HEK293 (cell line): ENCODE measurements at regions not wholly inside any gene's neighbourhood (a gene's known extent, or its start where the extent isn't known, plus 50 kb on each side); places are given as distances from the start of the nearest gene placed in this dataset.
"Not testable (repeated sequence)": the region's sequence is repeated elsewhere in the genome, so short reads cannot be mapped to it uniquely, and the experiment has no call there.

ENCODE experiments used
- CTCF ChIA-PET: fragments of 350-600 bp; formaldehyde crosslinking; extraction: SDS; loops from one replicate; lab custom pipeline; 2021; ENCODE audit warnings: antibody characterized with exemption; lab: Yijun Ruan, JAX
- POLR2A ChIA-PET: fragments of 300-600 bp; formaldehyde crosslinking; extraction: SDS; loops from one replicate; lab custom pipeline; 2020; ENCODE audit warnings: antibody characterized with exemption, inconsistent platforms; lab: Yijun Ruan, JAX
- H3K27ac ChIP-seq: fragments of 200-500 bp; sonication (Bioruptor generic); 2 replicates; pipeline ENCODE4 v1.5.1; 2014; ENCODE audit warnings: low read depth, low read length, control low read depth, inconsistent platforms; ENCODE audit errors: extremely low read depth
- H3K36me3 ChIP-seq, 2 experiments: fragments of 200-500 bp in 1 of 2; sonication (Bioruptor generic) in 1 of 2; 1 replicate in 1 of 2; 2 replicates in 1 of 2; pipeline ENCODE4 v1.5.1; 2014 to 2017; ENCODE audit warnings: inconsistent platforms in 2 of 2, low read length in 2 of 2; ENCODE audit not compliant: control insufficient read depth in 2 of 2, insufficient read depth in 1 of 2
- H3K4me1 ChIP-seq: fragments of 200-500 bp; sonication (Bioruptor generic); 2 replicates; pipeline ENCODE4 v1.5.1; 2014; ENCODE audit warnings: mild to moderate bottlenecking, low read length, inconsistent platforms; ENCODE audit not compliant: control insufficient read depth, insufficient read depth
- H3K4me3 ChIP-seq: 2 replicates; pipeline ENCODE4 v1.5.1; 2011; ENCODE audit warnings: low read depth, mild to moderate bottlenecking, control low read depth, low read length, moderate library complexity
- H3K9me3 ChIP-seq: fragments of 200-500 bp; sonication (Bioruptor generic); 2 replicates; pipeline ENCODE4 v1.5.1; 2014; ENCODE audit warnings: low read depth, low read length, inconsistent platforms; ENCODE audit not compliant: control insufficient read depth, insufficient read depth
- BCL6B ChIP-seq: fragments of 450-650 bp; formaldehyde crosslinking; IDR thresholded peaks from 2 replicates; pipeline ENCODE4 v1.5.1; 2017; ENCODE audit warnings: missing biosample characterization, missing genetic modification characterization
- HOXC10 ChIP-seq: sonication (generic); formaldehyde crosslinking; IDR thresholded peaks from 2 replicates; pipeline ENCODE4 v1.8.1; 2023; ENCODE audit warnings: mild to moderate bottlenecking, missing genetic modification reagents
- OSR2 ChIP-seq: fragments of 450-650 bp; formaldehyde crosslinking; IDR thresholded peaks from 2 replicates; pipeline ENCODE4 v1.5.1; 2016; ENCODE audit warnings: missing biosample characterization, missing genetic modification characterization
- PRDM1 ChIP-seq: fragments of 450-650 bp; formaldehyde crosslinking; IDR thresholded peaks from 2 replicates; pipeline ENCODE4; 2016; ENCODE audit warnings: missing biosample characterization, missing genetic modification characterization
- REPIN1 ChIP-seq: fragments of 450-650 bp; formaldehyde crosslinking; IDR thresholded peaks from 2 replicates; pipeline ENCODE4 v1.5.1; 2017; ENCODE audit warnings: missing biosample characterization, missing genetic modification characterization, low read depth
- ZBTB26 ChIP-seq: fragments of 450-650 bp; formaldehyde crosslinking; optimal IDR thresholded peaks from 2 replicates; pipeline ENCODE3; 2016; ENCODE audit warnings: missing biosample characterization, mild to moderate bottlenecking, missing genetic modification characterization
- ZBTB7A ChIP-seq: fragments of 450-650 bp; formaldehyde crosslinking; IDR thresholded peaks from 2 replicates; pipeline ENCODE4 v1.5.1; 2016; ENCODE audit warnings: low read depth, missing biosample characterization, missing genetic modification characterization
- ZFP37 ChIP-seq: fragments of 450-650 bp; formaldehyde crosslinking; IDR thresholded peaks from 2 replicates; pipeline ENCODE4 v1.5.1; 2016; ENCODE audit warnings: missing biosample characterization, missing genetic modification characterization
- ZNF132 ChIP-seq: fragments of 450-650 bp; formaldehyde crosslinking; IDR thresholded peaks from 2 replicates; pipeline ENCODE4 v1.5.1; 2017; ENCODE audit warnings: missing biosample characterization, missing genetic modification characterization, borderline replicate concordance
- ZNF174 ChIP-seq: fragments of 450-650 bp; formaldehyde crosslinking; IDR thresholded peaks from 2 replicates; pipeline ENCODE4 v1.5.0; 2017; ENCODE audit warnings: missing biosample characterization, mild to moderate bottlenecking, missing genetic modification characterization
- ZNF211 ChIP-seq: fragments of 450-650 bp; formaldehyde crosslinking; IDR thresholded peaks from 2 replicates; pipeline ENCODE4 v1.5.1; 2016; ENCODE audit warnings: low read depth, missing biosample characterization, missing genetic modification characterization
- ZNF248 ChIP-seq: fragments of 450-650 bp; formaldehyde crosslinking; IDR thresholded peaks from 2 replicates; pipeline ENCODE4 v1.5.1; 2017; ENCODE audit warnings: missing biosample characterization, missing genetic modification characterization
- ZNF274 ChIP-seq, 2 experiments: fragments of 200-500 bp in 1 of 2; fragments of 450-650 bp in 1 of 2; sonication (Bioruptor generic) in 1 of 2; formaldehyde crosslinking in 1 of 2; IDR thresholded peaks; 2 replicates each; pipeline versions ENCODE4 v1.5.1 to v1.6.1; 2014 to 2016; ENCODE audit warnings: borderline replicate concordance in 1 of 2, inconsistent platforms in 1 of 2, low read length in 1 of 2, missing biosample characterization in 1 of 2, missing genetic modification characterization in 1 of 2
- ZNF335 ChIP-seq: fragments of 450-650 bp; formaldehyde crosslinking; conservative IDR thresholded peaks from 2 replicates; pipeline ENCODE4 v1.5.1; 2016; ENCODE audit warnings: missing biosample characterization, missing genetic modification characterization
- ZNF521 ChIP-seq: fragments of 450-650 bp; formaldehyde crosslinking; IDR thresholded peaks from 2 replicates; pipeline ENCODE4 v1.5.1; 2017; ENCODE audit warnings: missing biosample characterization, mild to moderate bottlenecking, missing genetic modification characterization
- ZNF560 ChIP-seq: fragments of 450-650 bp; formaldehyde crosslinking; IDR thresholded peaks from 2 replicates; pipeline ENCODE4 v1.5.1; 2017; ENCODE audit warnings: missing biosample characterization, missing genetic modification characterization, borderline replicate concordance
- ZNF585B ChIP-seq: fragments of 450-650 bp; formaldehyde crosslinking; IDR thresholded peaks from 2 replicates; pipeline ENCODE4 v1.5.1; 2016; ENCODE audit warnings: missing biosample characterization, missing genetic modification characterization
- ZNF701 ChIP-seq: fragments of 450-650 bp; formaldehyde crosslinking; IDR thresholded peaks from 2 replicates; pipeline ENCODE4 v1.5.1; 2016; ENCODE audit warnings: missing biosample characterization, missing genetic modification characterization
- ZNF785 ChIP-seq: fragments of 450-650 bp; formaldehyde crosslinking; IDR thresholded peaks from 2 replicates; pipeline ENCODE4 v1.5.1; 2016; ENCODE audit warnings: missing biosample characterization, missing genetic modification characterization
- TF ChIP-seq, protein P1 (sequence below): fragments of 450-650 bp; formaldehyde crosslinking; IDR thresholded peaks from 2 replicates; pipeline ENCODE4 v1.5.1; 2016; ENCODE audit warnings: missing biosample characterization, missing genetic modification characterization
- TF ChIP-seq, protein P2 (sequence below): fragments of 450-650 bp; formaldehyde crosslinking; IDR thresholded peaks from 2 replicates; pipeline ENCODE4 v1.5.1; 2016; ENCODE audit warnings: missing biosample characterization, missing genetic modification characterization

- TF ChIP-seq BCL6B (tag by site-specific recombination): no peak
- no peak for TF ChIP-seq PRDM1 (tag by site-specific recombination)
- no peak for TF ChIP-seq ZNF211
- TF ChIP-seq ZNF785: no peak
- TF ChIP-seq, protein P1, sequence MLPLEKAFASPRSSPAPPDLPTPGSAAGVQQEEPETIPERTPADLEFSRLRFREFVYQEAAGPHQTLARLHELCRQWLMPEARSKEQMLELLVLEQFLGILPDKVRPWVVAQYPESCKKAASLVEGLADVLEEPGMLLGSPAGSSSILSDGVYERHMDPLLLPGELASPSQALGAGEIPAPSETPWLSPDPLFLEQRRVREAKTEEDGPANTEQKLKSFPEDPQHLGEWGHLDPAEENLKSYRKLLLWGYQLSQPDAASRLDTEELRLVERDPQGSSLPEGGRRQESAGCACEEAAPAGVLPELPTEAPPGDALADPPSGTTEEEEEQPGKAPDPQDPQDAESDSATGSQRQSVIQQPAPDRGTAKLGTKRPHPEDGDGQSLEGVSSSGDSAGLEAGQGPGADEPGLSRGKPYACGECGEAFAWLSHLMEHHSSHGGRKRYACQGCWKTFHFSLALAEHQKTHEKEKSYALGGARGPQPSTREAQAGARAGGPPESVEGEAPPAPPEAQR (tag by site-specific recombination): no peak
Measured at GRCh38 chrX:27242581-27242980, 220.6 kb downstream of the PPP4R3C start (continued).

- no peaks in the 10 kb centered on the region for H3K4me1 ChIP-seq
Measured at GRCh38 chrX:27241981-27242380, 221.2 kb downstream of the PPP4R3C start.

DNA sequence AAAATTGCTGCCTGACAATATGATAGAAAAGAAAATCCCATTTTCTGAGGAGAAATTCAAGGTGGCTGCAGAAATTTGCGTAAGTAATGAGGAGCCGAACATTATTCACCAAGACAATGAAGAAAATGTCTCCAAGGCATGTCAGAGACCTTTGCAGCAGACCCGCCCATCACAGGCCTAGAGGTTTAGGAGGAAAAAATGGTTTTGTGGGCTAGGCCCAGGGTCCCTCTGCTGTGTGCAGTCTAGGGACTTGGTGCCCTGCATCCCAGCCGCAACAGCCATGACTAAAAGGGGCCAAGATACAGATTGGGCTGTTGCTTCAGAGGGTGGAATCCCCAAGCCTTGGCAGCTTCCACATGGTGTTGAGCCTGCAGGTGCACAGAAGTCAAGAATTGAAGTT is 223.1 kb downstream of the PPP4R3C start:
- POLR2A ChIA-PET, H3K4me1 ChIP-seq, H3K27ac ChIP-seq, H3K4me3 ChIP-seq, CTCF ChIA-PET, H3K9me3 ChIP-seq, H3K36me3 ChIP-seq: not testable (repeated sequence)
- TF ChIP-seq ZNF585B (tag by site-specific recombination): peak; percentile 78

More at GRCh38 chrX:27241981-27242380, 221.2 kb downstream of the PPP4R3C start:
- POLR2A ChIA-PET: no interaction called here
- H3K4me3 ChIP-seq: no peak overlapping the region
- H3K9me3 ChIP-seq: no peaks in the 10 kb centered on the region
- TF ChIP-seq ZBTB7A (no peak), ZNF335 (no peak), ZNF521 (tag by site-specific recombination) (no peak), ZBTB26 (tag by site-specific recombination) (no peak), ZNF174 (tag by site-specific recombination) (no peak), ZNF701 (no peak), ZNF248 (no peak), ZNF560 (no peak), HOXC10 (CRISPR knock-in tag) (no peak), OSR2 (no peak), ZFP37 (tag by site-specific recombination) (no peak), ZNF132 (tag by site-specific recombination) (no peak), ZNF274 (IDR thresholded peaks at IDR 0.05; ENCODE audit: low read length) (no peak), ZNF274 (tag by site-specific recombination; IDR thresholded peaks at IDR 0.05; ENCODE audit: borderline replicate concordance) (no peak), REPIN1 (tag by site-specific recombination) (no peak)
- TF ChIP-seq, protein P2, sequence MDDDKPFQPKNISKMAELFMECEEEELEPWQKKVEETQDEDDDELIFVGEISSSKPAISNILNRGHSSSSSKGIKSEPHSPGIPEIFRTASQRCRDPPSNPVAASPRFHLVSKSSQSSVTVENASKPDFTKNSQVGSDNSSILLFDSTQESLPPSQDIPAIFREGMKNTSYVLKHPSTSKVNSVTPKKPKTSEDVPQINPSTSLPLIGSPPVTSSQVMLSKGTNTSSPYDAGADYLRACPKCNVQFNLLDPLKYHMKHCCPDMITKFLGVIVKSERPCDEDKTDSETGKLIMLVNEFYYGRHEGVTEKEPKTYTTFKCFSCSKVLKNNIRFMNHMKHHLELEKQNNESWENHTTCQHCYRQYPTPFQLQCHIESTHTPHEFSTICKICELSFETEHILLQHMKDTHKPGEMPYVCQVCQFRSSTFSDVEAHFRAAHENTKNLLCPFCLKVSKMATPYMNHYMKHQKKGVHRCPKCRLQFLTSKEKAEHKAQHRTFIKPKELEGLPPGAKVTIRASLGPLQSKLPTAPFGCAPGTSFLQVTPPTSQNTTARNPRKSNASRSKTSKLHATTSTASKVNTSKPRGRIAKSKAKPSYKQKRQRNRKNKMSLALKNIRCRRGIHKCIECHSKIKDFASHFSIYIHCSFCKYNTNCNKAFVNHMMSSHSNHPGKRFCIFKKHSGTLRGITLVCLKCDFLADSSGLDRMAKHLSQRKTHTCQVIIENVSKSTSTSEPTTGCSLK (tag by site-specific recombination): no peak
- TF ChIP-seq, all 188 proteins: peak for 0
- no peaks in the 10 kb centered on the region for H3K36me3 ChIP-seq
- no peak overlapping the region for H3K27ac ChIP-seq
- CTCF ChIA-PET: no interaction called here
